Chondrocyte (in vitro differentiated cells): ENCODE measurements at regions not wholly inside any gene's neighbourhood (a gene's known extent, or its start where the extent isn't known, plus 50 kb on each side); places are given as distances from the start of the nearest gene placed in this dataset.

Experiments used
- DNase-seq: peaks from one replicate; pipeline ENCODE4 v3.0.0; 2021; ENCODE audit warnings: mixed read lengths, low spot score
- H3K27ac Mint-ChIP-seq: one replicate; pipeline ENCODE4 v1.8.0; 2021; ENCODE audit warnings: mild to moderate bottlenecking, moderate library complexity, mixed read lengths; ENCODE audit not compliant: unreplicated experiment
- H3K27me3 Mint-ChIP-seq: 2 replicates; pipeline ENCODE4 v1.8.0; 2021; ENCODE audit warnings: low read depth, mixed read lengths
- H3K36me3 Mint-ChIP-seq: 2 replicates; pipeline ENCODE4 v1.8.0; 2021; ENCODE audit warnings: low read depth, mixed read lengths
- H3K4me1 Mint-ChIP-seq: 2 replicates; pipeline ENCODE4 v1.8.0; 2021; ENCODE audit warnings: low read depth, mild to moderate bottlenecking, mixed read lengths
- H3K4me3 Mint-ChIP-seq: one replicate; pipeline ENCODE4 v1.8.0; 2021; ENCODE audit warnings: mild to moderate bottlenecking, moderate library complexity, mixed read lengths; ENCODE audit not compliant: unreplicated experiment
- H3K9me3 Mint-ChIP-seq: 2 replicates; pipeline ENCODE4 v1.8.0; 2021; ENCODE audit warnings: low read depth, mixed read lengths
- CTCF ChIP-seq: fragments of 200-600 bp; sonication (generic); IDR thresholded peaks from 2 replicates; pipeline ENCODE4 v1.5.0; 2021; ENCODE audit warnings: antibody characterized with exemption, mild to moderate bottlenecking, moderate library complexity

GRCh38 chr5:128591598-128592455, 53.8 kb upstream of the FBN2 start:
- no peak overlapping the region for H3K27ac Mint-ChIP-seq
- no peaks in the 10 kb centered on the region for H3K27me3 Mint-ChIP-seq
- no peak for DNase-seq
- H3K36me3 Mint-ChIP-seq, result no peaks in the 10 kb centered on the region
- peaks cover 27% of the 10 kb centered on the region for H3K4me1 Mint-ChIP-seq
- H3K9me3 Mint-ChIP-seq, result no peaks in the 10 kb centered on the region
- H3K4me3 Mint-ChIP-seq, result no peak overlapping the region
- TF ChIP-seq CTCF, result no peak

GRCh38 chr5:128596071-128596470, 58.0 kb upstream of the FBN2 start:
- H3K27me3 Mint-ChIP-seq, result no peaks in the 10 kb centered on the region
- no peak for TF ChIP-seq CTCF

GRCh38 chr5:128597156-128597555, 59.1 kb upstream of the FBN2 start:
- Mint-ChIP-seq H3K4me3 (no peak overlapping the region), H3K27me3 (no peaks in the 10 kb centered on the region), H3K9me3 (no peaks in the 10 kb centered on the region), H3K27ac (no peak overlapping the region), H3K36me3 (no peaks in the 10 kb centered on the region), H3K4me1 (peaks cover 23% of the 10 kb centered on the region)
- DNase-seq, result no peak
- no peak for TF ChIP-seq CTCF

More at GRCh38 chr5:128596071-128596470, 58.0 kb upstream of the FBN2 start:
- H3K27ac Mint-ChIP-seq, result peak overlapping the region; percentile 18
- H3K36me3 Mint-ChIP-seq, result no peaks in the 10 kb centered on the region
- H3K9me3 Mint-ChIP-seq, result no peaks in the 10 kb centered on the region
- H3K4me3 Mint-ChIP-seq, result no peak overlapping the region
- H3K4me1 Mint-ChIP-seq, result peaks cover 23% of the 10 kb centered on the region
- DNase-seq, result no peak

GRCh38 chr5:128613128-128613527, 75.1 kb upstream of the FBN2 start:
- H3K4me1 Mint-ChIP-seq, result peaks cover 21% of the 10 kb centered on the region

GRCh38 chr5:128613766-128614165, 75.7 kb upstream of the FBN2 start:
- no peak for DNase-seq

More at GRCh38 chr5:128613128-128613527, 75.1 kb upstream of the FBN2 start:
- Mint-ChIP-seq H3K27me3 (no peaks in the 10 kb centered on the region), H3K9me3 (peaks cover 16% of the 10 kb centered on the region), H3K27ac (no peak overlapping the region), H3K36me3 (peaks cover 1% of the 10 kb centered on the region), H3K4me3 (no peak overlapping the region)
- no peak for DNase-seq
- no peak for TF ChIP-seq CTCF

More at GRCh38 chr5:128613766-128614165, 75.7 kb upstream of the FBN2 start:
- Mint-ChIP-seq H3K36me3 (no peaks in the 10 kb centered on the region), H3K4me1 (peaks cover 21% of the 10 kb centered on the region), H3K27ac (no peak overlapping the region), H3K9me3 (peaks cover 13% of the 10 kb centered on the region), H3K4me3 (no peak overlapping the region), H3K27me3 (no peaks in the 10 kb centered on the region)
- no peak for TF ChIP-seq CTCF
